Stimulated activated CD4-positive, alpha-beta T cell treated with anti-CD3 and anti-CD28 coated beads, Interleukin-15, amount 100 ng/mL, for 24 hours (primary cell): ENCODE measurements at regions not wholly inside any gene's neighbourhood (a gene's known extent, or its start where the extent isn't known, plus 50 kb on each side); places are given as distances from the start of the nearest gene placed in this dataset.

Experiments
- DNase-seq: peaks from one replicate; pipeline ENCODE4 v3.0.0-alpha.2; 2020

DNA sequence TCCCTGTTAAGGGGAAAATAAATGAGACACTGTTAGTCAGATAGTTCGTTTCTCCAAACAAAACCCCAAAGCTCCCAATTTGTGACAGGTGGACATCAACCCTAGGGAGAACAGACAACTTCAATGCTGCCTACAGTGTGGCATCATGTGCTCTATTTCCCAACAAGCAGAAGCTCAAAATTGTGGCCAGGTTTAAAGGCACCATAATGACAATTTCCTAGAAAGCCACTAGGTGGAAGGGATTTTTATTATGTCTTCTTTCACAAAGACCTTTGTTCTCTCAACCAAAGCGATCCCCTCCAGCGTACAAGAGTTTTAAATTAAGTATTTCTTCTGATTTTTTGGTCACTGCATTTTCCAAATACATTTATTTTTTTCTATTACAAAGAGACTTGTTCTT lies 88.0 kb upstream of the MBIP start:
- no peak for DNase-seq

DNA sequence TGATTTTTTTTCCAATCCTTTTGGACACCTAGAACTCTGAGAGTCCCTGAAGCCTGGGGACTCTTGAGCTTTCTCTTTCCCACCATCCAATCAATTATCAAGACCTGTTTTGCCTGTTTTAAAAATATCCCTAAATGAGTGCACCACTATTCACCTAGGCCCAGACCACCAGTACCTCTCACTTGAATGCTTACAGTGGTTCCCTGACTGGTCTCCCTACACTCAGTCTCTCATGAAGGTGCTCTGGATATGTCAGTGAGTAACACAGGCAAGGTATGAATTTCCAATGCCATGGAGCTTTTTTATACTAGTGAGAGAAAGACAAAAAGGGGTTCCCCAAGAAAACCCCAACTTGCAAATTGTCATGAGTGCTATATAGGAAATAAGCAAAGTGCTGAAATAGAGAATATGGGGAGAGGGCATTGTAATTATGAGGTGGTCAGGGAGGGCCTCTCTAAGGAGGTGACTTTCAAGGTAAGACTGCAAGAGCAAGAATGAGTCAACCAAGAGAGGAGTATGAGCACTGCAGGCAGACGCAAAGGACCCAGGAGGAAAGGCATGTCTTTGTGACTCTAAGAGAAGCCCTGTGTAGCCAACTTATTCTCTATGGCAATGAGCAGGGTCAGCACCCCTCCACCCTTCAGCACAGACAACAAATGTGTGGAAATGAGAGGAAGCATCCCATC lies 85.3 kb upstream of the MBIP start:
- no peak for DNase-seq

DNA sequence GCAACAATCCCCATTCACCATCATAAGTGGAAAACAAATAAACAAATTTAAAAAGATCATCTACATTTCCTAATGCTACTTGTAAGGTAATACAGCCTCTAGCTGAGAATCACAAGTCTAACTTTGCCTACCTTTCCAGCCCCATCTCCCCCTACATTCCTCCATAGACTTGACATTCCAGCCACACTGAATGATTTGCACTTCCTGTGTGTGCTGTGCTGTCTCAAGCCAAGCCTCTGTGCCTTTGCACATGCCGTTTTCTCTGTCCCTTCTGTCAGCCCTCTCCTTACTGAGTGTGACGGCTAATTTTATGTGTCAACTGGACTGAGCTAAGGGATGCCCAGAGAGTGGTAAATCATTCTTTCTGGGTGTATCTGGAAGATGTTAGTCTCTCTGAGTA lies 82.4 kb upstream of the MBIP start:
- no peak for DNase-seq

DNA sequence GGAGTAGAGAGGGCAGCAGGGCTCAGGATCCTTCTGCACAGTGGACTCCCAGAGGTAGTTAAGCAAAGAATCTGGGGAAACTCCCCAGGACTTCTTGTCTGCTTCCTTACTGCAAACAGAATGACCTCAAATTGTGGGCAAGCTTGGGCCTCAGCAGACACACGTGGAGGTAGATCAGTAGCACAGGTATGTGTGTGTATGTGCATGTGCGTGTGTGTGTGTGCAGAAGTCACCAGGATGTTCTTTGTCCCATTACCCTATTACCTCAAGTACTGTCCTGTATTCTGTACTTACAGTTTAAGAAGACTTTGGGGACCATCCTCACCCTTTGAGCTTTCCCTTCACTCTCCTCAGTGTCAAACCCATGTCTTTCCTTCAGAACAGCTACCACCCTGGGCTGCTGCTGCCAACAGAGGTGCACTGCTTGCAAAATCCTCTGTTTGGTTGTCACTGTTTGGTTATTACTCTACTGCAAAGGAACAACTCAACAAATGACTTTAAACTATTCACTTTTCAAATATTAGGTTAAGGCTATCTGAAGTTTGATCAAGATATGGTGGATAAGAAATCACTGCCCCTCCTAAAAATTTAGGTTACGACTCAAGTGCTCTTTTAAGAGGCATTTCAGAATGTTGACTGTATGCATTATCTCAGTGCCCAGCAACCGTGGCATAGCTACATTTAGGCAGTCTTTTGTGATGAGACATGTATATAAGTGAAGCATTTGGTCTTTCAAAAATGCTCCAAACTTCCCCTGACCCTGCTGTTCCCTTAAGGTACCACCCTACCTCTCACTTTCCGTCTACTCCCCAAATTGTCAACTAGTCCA lies 78.2 kb upstream of the MBIP start:
- DNase-seq = no peak

DNA sequence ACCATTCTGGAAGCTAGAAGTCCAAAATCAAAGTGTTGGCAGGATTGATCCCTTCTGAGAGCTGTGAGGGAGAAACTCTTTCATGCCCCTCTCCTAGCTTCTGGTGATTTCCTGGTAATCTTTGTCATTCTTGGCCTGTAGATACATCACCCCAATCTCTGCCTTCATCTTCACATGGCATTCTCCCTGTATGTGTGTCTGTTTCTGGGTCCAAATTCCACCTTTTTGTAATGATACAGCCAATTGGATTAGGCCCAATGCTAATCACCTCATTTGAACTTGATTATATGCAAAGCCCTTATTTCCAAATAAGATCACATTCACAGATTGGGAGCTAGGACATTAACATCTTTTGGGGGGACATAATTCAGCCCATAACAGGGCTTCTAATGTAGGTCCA lies 76.9 kb upstream of the MBIP start:
- DNase-seq = no peak

DNA sequence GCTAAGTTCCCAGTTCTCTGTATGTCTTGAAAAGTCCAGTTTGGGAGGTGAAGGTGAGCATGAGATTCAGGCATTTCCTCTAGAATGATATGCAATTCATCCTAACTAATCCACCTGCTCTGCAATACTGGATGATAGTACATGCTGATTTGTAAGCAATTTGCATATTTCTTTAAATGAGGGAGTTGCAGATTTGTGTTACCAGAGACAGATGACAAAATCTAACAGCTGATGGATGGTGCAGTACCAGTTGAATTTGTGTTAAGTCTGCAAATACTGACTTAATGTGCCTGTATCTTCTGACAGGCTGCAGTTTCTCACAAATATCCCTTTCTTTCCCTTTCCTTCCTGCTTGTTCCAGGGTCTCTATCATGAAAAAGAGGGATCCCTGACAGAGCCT lies 76.4 kb upstream of the MBIP start:
- no peak for DNase-seq

DNA sequence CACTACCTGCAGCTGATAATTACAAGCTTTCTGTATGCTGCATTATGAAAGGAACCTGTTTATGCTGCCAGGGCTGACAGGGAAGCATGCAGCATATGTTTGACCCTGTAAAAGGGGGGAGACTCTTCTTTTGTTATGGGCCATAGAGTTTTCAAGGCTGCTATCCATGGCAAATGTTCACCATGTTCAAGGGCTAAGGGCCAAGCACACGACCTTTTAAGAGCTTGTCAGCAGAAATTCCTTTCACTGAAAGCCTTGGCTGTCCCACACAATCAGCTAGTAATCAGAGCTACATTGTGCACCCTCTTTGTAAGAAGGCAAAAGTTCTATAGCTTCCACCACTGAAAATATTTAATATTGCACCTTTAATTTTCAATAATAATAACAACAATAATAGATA lies 74.2 kb upstream of the MBIP start:
- DNase-seq = no peak

DNA sequence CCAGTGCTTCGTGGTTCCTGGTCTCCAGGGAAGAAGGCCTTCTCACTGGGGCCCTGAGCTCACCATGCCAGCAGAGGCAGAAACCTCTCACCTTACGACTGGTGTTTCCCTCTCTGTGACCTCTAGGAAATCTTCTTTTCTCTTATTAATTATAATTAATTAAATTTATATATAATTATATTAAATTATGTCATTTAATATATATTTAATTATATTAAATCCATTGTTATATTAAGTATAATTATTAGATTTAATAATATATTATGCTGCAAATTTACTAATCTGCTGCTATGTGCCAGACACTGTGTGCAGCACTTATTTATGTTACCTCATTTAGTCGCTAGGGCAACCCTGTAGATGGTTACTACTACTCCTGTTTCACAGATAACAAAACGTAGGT lies 70.3 kb upstream of the MBIP start:
- no peak for DNase-seq

DNA sequence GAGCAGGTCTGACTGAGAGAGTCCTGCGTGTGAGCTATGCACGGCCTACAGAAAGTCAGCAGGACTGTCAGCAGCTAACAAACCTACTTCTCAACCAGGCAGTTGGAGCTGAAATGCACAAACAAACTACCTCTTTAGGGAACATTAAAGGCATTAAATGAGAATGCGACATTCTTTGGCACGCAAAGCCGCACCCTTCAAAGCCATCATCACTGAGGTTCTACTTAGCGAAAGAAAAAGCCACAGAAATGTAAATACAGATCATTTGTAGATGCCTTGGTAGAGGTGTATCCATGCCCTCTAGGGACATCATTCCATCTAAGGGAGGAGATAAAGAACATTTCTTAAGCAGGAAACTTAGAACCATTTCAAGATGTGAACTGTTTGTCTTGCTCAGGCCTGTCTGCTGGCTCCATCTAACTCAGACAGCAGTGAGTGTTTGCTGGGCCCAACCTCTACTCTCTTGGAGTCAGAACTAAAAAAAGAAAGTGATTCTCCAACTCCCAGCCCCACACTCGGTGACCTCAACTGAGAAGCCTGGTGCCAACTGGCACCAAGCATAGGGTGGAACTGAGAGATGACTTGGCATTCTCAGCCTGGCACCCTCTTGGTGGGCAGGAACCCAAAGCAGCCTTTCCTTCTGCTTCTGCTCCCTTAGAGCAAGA lies 63.5 kb upstream of the MBIP start:
- no peak for DNase-seq

DNA sequence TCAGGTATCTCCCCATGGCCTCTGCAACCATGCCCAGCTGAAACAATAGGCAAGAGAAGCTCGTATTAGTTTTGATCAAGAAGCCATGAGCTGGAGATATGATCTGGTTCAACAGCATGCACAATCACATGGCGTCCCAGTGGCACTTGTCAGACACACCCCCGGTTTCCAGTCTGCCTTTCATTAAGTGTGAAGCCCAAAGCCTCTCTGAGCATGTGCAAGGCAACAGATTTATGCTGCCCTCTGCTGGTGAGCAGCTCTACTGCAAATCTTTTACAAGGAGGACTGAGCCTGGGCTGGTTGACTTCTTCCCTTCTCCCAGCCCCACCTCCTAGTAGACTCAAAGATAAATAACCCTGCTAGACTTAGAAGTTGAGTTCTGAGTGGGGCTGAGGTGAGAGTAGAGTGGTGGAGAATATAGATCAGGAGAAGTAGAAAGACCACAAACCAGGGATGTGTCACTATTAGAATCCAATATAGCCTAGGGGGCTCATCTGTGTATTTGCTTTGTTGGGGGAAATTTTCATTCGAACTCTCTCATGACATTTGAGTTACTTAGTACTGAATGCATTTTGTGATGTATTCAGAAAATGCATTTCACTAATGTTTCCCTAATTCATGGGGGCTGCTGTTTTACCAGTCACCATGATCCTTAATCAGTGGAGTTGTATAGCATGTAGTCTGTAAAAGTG lies 53.7 kb upstream of the MBIP start:
- DNase-seq = peak; percentile 81
